H9 (cell line): ENCODE measurements at regions not wholly inside any gene's neighbourhood (a gene's known extent, or its start where the extent isn't known, plus 50 kb on each side); places are given as distances from the start of the nearest gene placed in this dataset.

Experiments
- DNase-seq: peaks from one replicate; pipeline ENCODE4 v3.0.0-alpha.2; 2017
- H2AFZ ChIP-seq: one replicate; pipeline ENCODE4 v1.6.1; 2013; ENCODE audit warnings: mild to moderate bottlenecking, low read length, control low read depth, moderate library complexity
- H2AK5ac ChIP-seq: 2 replicates; pipeline ENCODE4 v1.6.1; 2013; ENCODE audit warnings: low read length, control low read depth, mixed read lengths; ENCODE audit not compliant: insufficient read length
- H2BK120ac ChIP-seq: one replicate; pipeline ENCODE4 v1.6.1; 2013; ENCODE audit warnings: low read depth, mild to moderate bottlenecking, low read length, control low read depth, inconsistent platforms; ENCODE audit not compliant: poor library complexity, severe bottlenecking
- H2BK12ac ChIP-seq: 2 replicates; pipeline ENCODE4 v1.6.1; 2013; ENCODE audit warnings: low read length, control low read depth, mixed read lengths, low read depth; ENCODE audit not compliant: insufficient read length
- H2BK15ac ChIP-seq: 2 replicates; pipeline ENCODE4 v1.6.1; 2013; ENCODE audit warnings: low read depth, low read length, control low read depth
- H2BK20ac ChIP-seq: one replicate; pipeline ENCODE4 v1.6.1; 2013; ENCODE audit warnings: low read depth, mild to moderate bottlenecking, low read length, control low read depth, inconsistent platforms; ENCODE audit not compliant: poor library complexity, severe bottlenecking
- H2BK5ac ChIP-seq: 2 replicates; pipeline ENCODE4 v1.6.1; 2013; ENCODE audit warnings: low read length, control low read depth, mixed read lengths; ENCODE audit not compliant: insufficient read length
- H3K14ac ChIP-seq: 2 replicates; pipeline ENCODE4 v1.6.1; 2013; ENCODE audit warnings: low read length, control low read depth; ENCODE audit not compliant: insufficient read depth
- H3K18ac ChIP-seq: 2 replicates; pipeline ENCODE4 v1.6.1; 2013; ENCODE audit warnings: low read depth, mild to moderate bottlenecking, mixed read lengths, low read length, control low read depth; ENCODE audit not compliant: insufficient read length
- H3K23ac ChIP-seq: 2 replicates; pipeline ENCODE4 v1.6.1; 2013; ENCODE audit warnings: low read length, control low read depth, mixed read lengths, low read depth; ENCODE audit not compliant: insufficient read length
- H3K23me2 ChIP-seq: 2 replicates; pipeline ENCODE4 v1.6.1; 2013; ENCODE audit warnings: low read depth, mild to moderate bottlenecking, mixed read lengths, low read length, control low read depth; ENCODE audit not compliant: insufficient read length, poor library complexity, severe bottlenecking
- H3K27ac ChIP-seq: 2 replicates; pipeline ENCODE4 v1.5.1; 2013; ENCODE audit warnings: low read length, control low read depth, mixed read lengths, low read depth; ENCODE audit not compliant: insufficient read length
- H3K27me3 ChIP-seq: 2 replicates; pipeline ENCODE4 v1.6.1; 2013; ENCODE audit warnings: low read length, control low read depth, inconsistent platforms; ENCODE audit not compliant: insufficient read depth
- H3K4ac ChIP-seq: 2 replicates; pipeline ENCODE4 v1.6.1; 2013; ENCODE audit warnings: low read depth, mild to moderate bottlenecking, control low read depth, inconsistent platforms, low read length, moderate library complexity
- H3K4me1 ChIP-seq: 2 replicates; pipeline ENCODE4 v1.6.1; 2013; ENCODE audit warnings: low read length, control low read depth, inconsistent platforms; ENCODE audit not compliant: insufficient read depth
- H3K4me2 ChIP-seq: 2 replicates; pipeline ENCODE4 v1.6.1; 2013; ENCODE audit warnings: low read length, control low read depth, mixed read lengths; ENCODE audit not compliant: insufficient read length, insufficient read depth
- H3K56ac ChIP-seq: 2 replicates; pipeline ENCODE4 v1.6.1; 2013; ENCODE audit warnings: low read depth, mild to moderate bottlenecking, mixed read lengths, low read length, control low read depth; ENCODE audit not compliant: insufficient read length
- H3K79me1 ChIP-seq: 2 replicates; pipeline ENCODE4 v1.6.1; 2013; ENCODE audit warnings: low read depth, mild to moderate bottlenecking, moderate library complexity, low read length, control low read depth, inconsistent platforms; ENCODE audit not compliant: insufficient read depth, poor library complexity, severe bottlenecking
- H3K79me2 ChIP-seq: 2 replicates; pipeline ENCODE4 v1.6.1; 2013; ENCODE audit warnings: low read length, control low read depth, inconsistent platforms; ENCODE audit not compliant: insufficient read depth
- H3K9ac ChIP-seq: 2 replicates; pipeline ENCODE4 v1.6.1; 2013; ENCODE audit warnings: low read length, control low read depth, mixed read lengths; ENCODE audit not compliant: insufficient read length; ENCODE audit errors: extremely low read depth
- H3K9me3 ChIP-seq: one replicate; pipeline ENCODE4 v1.6.1; 2013; ENCODE audit warnings: low read depth, low read length, inconsistent platforms; ENCODE audit not compliant: control insufficient read depth
- H3T11ph ChIP-seq: one replicate; pipeline ENCODE4 v1.6.1; 2013; ENCODE audit warnings: mild to moderate bottlenecking, low read length, control low read depth, inconsistent platforms
- H4K20me1 ChIP-seq: one replicate; pipeline ENCODE4 v1.6.1; 2013; ENCODE audit not compliant: control insufficient read depth, insufficient read length, insufficient read depth
- H4K5ac ChIP-seq: 2 replicates; pipeline ENCODE4 v1.6.1; 2013; ENCODE audit warnings: low read depth, mild to moderate bottlenecking, mixed read lengths, low read length, control low read depth; ENCODE audit not compliant: insufficient read length
- H4K8ac ChIP-seq: replicated peaks from 2 replicates; pipeline ENCODE4 v1.6.1; 2013; ENCODE audit warnings: low read length, control low read depth, mixed read lengths, low read depth; ENCODE audit not compliant: insufficient read length
- H4K91ac ChIP-seq: 2 replicates; pipeline ENCODE4 v1.6.1; 2013; ENCODE audit warnings: low read depth, mild to moderate bottlenecking, moderate library complexity, mixed read lengths, low read length, control low read depth; ENCODE audit not compliant: insufficient read length
- H3K27ac Mint-ChIP-seq, 3 experiments: 2 replicates in 2 of 3; 3 replicates in 1 of 3; pipeline ENCODE4 v1.8.0; 2020 to 2021; ENCODE audit warnings: mixed read lengths in 3 of 3, mild to moderate bottlenecking in 1 of 3, moderate library complexity in 1 of 3
- H3K27me3 Mint-ChIP-seq: 2 replicates; pipeline ENCODE4 v1.8.0; 2021; ENCODE audit warnings: low read depth, mild to moderate bottlenecking, moderate library complexity, mixed read lengths
- H3K36me3 Mint-ChIP-seq, 3 experiments: 2 replicates in 2 of 3; 3 replicates in 1 of 3; pipeline ENCODE4 v1.8.0; 2020 to 2021; ENCODE audit warnings: low read depth in 3 of 3, mixed read lengths in 3 of 3; ENCODE audit not compliant: insufficient read depth in 1 of 3
- H3K4me1 Mint-ChIP-seq, 2 experiments: 2 replicates each; pipeline ENCODE4 v1.8.0; 2020; ENCODE audit warnings: mixed read lengths in 2 of 2
- H3K4me3 Mint-ChIP-seq, 2 experiments: 2 replicates in 1 of 2; 3 replicates in 1 of 2; pipeline ENCODE4 v1.8.0; 2020 to 2021; ENCODE audit warnings: mild to moderate bottlenecking in 2 of 2, mixed read lengths in 2 of 2, moderate library complexity in 1 of 2
- H3K9me3 Mint-ChIP-seq, 2 experiments: 2 replicates in 1 of 2; 3 replicates in 1 of 2; pipeline ENCODE4 v1.8.0; 2020; ENCODE audit warnings: mild to moderate bottlenecking in 2 of 2, mixed read lengths in 2 of 2, moderate library complexity in 1 of 2
- CTCF ChIP-seq: fragments of 200-600 bp; sonication (generic); conservative IDR thresholded peaks from 3 replicates; pipeline ENCODE4 v1.8.0; 2021; ENCODE audit warnings: antibody characterized with exemption, mild to moderate bottlenecking
- WGBS: extraction: QIAGEN DNeasy Blood & Tissue Kit; methylation state at CpG from one replicate; pipeline ENCODE4 v1.1.7; 2013; ENCODE audit warnings: missing lambda C conversion rate, low lambda C conversion rate, mixed read lengths; ENCODE audit not compliant: insufficient read length; ENCODE audit errors: extremely low coverage; 5-methylcytosine and 5-hydroxymethylcytosine counted together

- H3T11ph ChIP-seq, result no peak overlapping the region
- no peaks in the 10 kb centered on the region for H3K4me1 Mint-ChIP-seq
- DNase-seq, result peak; percentile 49
These were observed 118.2 kb downstream of the NAF1 start for GRCh38 chr4:163048447-163048846.

More at GRCh38 chr4:163048447-163048846, 118.2 kb downstream of the NAF1 start:
- H3K56ac ChIP-seq, result no peak overlapping the region
- no peaks in the 10 kb centered on the region for H3K4me1 ChIP-seq
- WGBS, result no CpG with 5 or more reads among the region's 3 CpGs
- H4K8ac ChIP-seq, result no peak overlapping the region
- H4K91ac ChIP-seq, result no peak overlapping the region
- H3K4ac ChIP-seq, result no peak overlapping the region
- no peaks in the 10 kb centered on the region for H3K9me3 ChIP-seq
- no peak overlapping the region for H2AK5ac ChIP-seq
- no peak overlapping the region for H2BK120ac ChIP-seq
- H3K4me3 Mint-ChIP-seq, result no peak overlapping the region
- peak; percentile 72 for TF ChIP-seq CTCF
- H2BK5ac ChIP-seq, result no peak overlapping the region
- H3K18ac ChIP-seq, result no peak overlapping the region
- H4K5ac ChIP-seq, result no peak overlapping the region
- no peaks in the 10 kb centered on the region for H3K79me1 ChIP-seq
- no peak overlapping the region for H3K27ac ChIP-seq
- no peaks in the 10 kb centered on the region for H3K9me3 Mint-ChIP-seq
- H3K27me3 Mint-ChIP-seq, result no peaks in the 10 kb centered on the region
- no peak overlapping the region for H3K27ac Mint-ChIP-seq
- H2BK12ac ChIP-seq, result no peak overlapping the region
- H3K23ac ChIP-seq, result no peak overlapping the region
- no peaks in the 10 kb centered on the region for H3K36me3 Mint-ChIP-seq
- no peak overlapping the region for H3K4me2 ChIP-seq
- no peak overlapping the region for H2BK20ac ChIP-seq
- H3K27me3 ChIP-seq, result no peaks in the 10 kb centered on the region
- no peaks in the 10 kb centered on the region for H4K20me1 ChIP-seq
- H3K79me2 ChIP-seq, result no peaks in the 10 kb centered on the region
- H3K14ac ChIP-seq, result no peak overlapping the region
- no peak overlapping the region for H2BK15ac ChIP-seq
- H3K9ac ChIP-seq, result no peak overlapping the region
- no peak overlapping the region for H2AFZ ChIP-seq
- H3K23me2 ChIP-seq, result no peaks in the 10 kb centered on the region
